WTC11 (cell line): ENCODE measurements at regions not wholly inside any gene's neighbourhood (a gene's known extent, or its start where the extent isn't known, plus 50 kb on each side); places are given as distances from the start of the nearest gene placed in this dataset.

Experiments
- TF ChIP-seq, protein P1 (sequence below): sonication (generic); formaldehyde crosslinking; IDR thresholded peaks from 2 replicates; pipeline ENCODE4 v1.8.1; 2022; ENCODE audit warnings: missing genetic modification reagents, borderline replicate concordance
- TF ChIP-seq, protein P2 (sequence below): sonication (generic); formaldehyde crosslinking; IDR thresholded peaks from 2 replicates; pipeline ENCODE4 v1.8.0; 2022; ENCODE audit warnings: mild to moderate bottlenecking, missing genetic modification reagents
- TF ChIP-seq, protein P3 (sequence below): sonication (generic); formaldehyde crosslinking; IDR thresholded peaks from 2 replicates; pipeline ENCODE4 v1.8.1; 2022; ENCODE audit warnings: low read depth, missing genetic modification reagents, borderline replicate concordance

DNA sequence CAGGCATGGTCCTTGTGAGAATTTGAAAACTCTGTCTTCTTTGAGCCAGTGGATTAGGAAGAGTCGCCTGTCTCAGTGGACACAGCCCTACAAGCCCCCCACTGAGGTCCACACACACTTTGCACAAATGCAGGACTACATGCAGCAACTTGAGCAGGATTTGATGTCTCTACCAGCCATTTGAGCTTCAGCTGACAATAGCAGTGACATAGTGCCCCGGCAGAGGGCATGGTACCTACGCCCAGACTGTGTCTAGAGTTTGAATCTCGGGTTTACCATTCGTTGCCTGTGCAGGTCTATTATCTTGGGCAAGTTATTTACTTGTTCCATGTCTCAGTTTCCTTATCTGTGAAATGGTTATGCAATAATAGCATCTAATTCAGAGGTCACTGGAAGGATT is 580.1 kb downstream of the TFAP2B start:
- TF ChIP-seq, protein P1, sequence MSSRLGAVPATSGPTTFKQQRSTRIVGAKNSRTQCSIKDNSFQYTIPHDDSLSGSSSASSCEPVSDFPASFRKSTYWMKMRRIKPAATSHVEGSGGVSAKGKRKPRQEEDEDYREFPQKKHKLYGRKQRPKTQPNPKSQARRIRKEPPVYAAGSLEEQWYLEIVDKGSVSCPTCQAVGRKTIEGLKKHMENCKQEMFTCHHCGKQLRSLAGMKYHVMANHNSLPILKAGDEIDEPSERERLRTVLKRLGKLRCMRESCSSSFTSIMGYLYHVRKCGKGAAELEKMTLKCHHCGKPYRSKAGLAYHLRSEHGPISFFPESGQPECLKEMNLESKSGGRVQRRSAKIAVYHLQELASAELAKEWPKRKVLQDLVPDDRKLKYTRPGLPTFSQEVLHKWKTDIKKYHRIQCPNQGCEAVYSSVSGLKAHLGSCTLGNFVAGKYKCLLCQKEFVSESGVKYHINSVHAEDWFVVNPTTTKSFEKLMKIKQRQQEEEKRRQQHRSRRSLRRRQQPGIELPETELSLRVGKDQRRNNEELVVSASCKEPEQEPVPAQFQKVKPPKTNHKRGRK (CRISPR knock-in tag): no peak
- TF ChIP-seq, protein P2, sequence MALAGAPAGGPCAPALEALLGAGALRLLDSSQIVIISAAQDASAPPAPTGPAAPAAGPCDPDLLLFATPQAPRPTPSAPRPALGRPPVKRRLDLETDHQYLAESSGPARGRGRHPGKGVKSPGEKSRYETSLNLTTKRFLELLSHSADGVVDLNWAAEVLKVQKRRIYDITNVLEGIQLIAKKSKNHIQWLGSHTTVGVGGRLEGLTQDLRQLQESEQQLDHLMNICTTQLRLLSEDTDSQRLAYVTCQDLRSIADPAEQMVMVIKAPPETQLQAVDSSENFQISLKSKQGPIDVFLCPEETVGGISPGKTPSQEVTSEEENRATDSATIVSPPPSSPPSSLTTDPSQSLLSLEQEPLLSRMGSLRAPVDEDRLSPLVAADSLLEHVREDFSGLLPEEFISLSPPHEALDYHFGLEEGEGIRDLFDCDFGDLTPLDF (CRISPR knock-in tag): no peak
- TF ChIP-seq, protein P3, sequence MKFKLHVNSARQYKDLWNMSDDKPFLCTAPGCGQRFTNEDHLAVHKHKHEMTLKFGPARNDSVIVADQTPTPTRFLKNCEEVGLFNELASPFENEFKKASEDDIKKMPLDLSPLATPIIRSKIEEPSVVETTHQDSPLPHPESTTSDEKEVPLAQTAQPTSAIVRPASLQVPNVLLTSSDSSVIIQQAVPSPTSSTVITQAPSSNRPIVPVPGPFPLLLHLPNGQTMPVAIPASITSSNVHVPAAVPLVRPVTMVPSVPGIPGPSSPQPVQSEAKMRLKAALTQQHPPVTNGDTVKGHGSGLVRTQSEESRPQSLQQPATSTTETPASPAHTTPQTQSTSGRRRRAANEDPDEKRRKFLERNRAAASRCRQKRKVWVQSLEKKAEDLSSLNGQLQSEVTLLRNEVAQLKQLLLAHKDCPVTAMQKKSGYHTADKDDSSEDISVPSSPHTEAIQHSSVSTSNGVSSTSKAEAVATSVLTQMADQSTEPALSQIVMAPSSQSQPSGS (CRISPR knock-in tag): no peak
